B cell (primary cell): ENCODE measurements at regions not wholly inside any gene's neighbourhood (a gene's known extent, or its start where the extent isn't known, plus 50 kb on each side); places are given as distances from the start of the nearest gene placed in this dataset.

Experiments
- ATAC-seq: fragments of 200-7000 bp; cut with Tn5 transposase; one replicate; pipeline ENCODE4 v1.10.0; 2021; ENCODE audit warnings: low read depth, mild to moderate bottlenecking, moderate number of reproducible peaks, moderate library complexity
- CTCF ChIA-PET: fragments of 350-600 bp; sonication (Branson Sonifier 250); formaldehyde crosslinking; loops from one replicate; lab custom pipeline; 2021; ENCODE audit warnings: antibody characterized with exemption, inconsistent platforms; lab: Charles Lee
- POLR2A ChIA-PET: fragments of 350-600 bp; sonication (Branson Sonifier 250); formaldehyde crosslinking; loops from one replicate; lab custom pipeline; 2021; ENCODE audit warnings: antibody characterized with exemption; lab: Charles Lee
- DNase-seq: peaks from one replicate; pipeline ENCODE4 v3.0.0; 2013
- H2AFZ ChIP-seq: 2 replicates; pipeline ENCODE4 v1.6.1; 2012; ENCODE audit warnings: mild to moderate bottlenecking, low read depth, low read length; ENCODE audit not compliant: insufficient read depth, poor library complexity, severe bottlenecking
- H3K27ac ChIP-seq, 2 donors: 1 replicate in 1 of 2; 2 replicates in 1 of 2; pipeline ENCODE4 v1.5.1; 2012 to 2013; ENCODE audit warnings: low read length in 2 of 2, mild to moderate bottlenecking in 2 of 2, moderate library complexity in 1 of 2
- H3K27me3 ChIP-seq, 4 experiments: fragments of 200-600 bp in 1 of 4; sonication (generic) in 1 of 4; replicated peaks in 1 of 4; 1 replicate in 2 of 4; 2 replicates in 2 of 4; pipeline versions ENCODE4 v1.6.1 to v1.7.0; 2013 to 2016; ENCODE audit warnings: low read length in 3 of 4, mild to moderate bottlenecking in 2 of 4, mixed read lengths in 1 of 4, moderate library complexity in 1 of 4; ENCODE audit not compliant: insufficient read depth in 4 of 4, control insufficient read depth in 3 of 4; ENCODE audit errors: control extremely low read depth in 1 of 4
- H3K36me3 ChIP-seq, 2 experiments: replicated peaks in 1 of 2; 1 replicate in 1 of 2; 2 replicates in 1 of 2; pipeline versions ENCODE4 v1.6.1 to v1.7.1; 2013; ENCODE audit warnings: low read length in 1 of 2; ENCODE audit not compliant: insufficient read depth in 2 of 2, control insufficient read depth in 1 of 2; ENCODE audit errors: control extremely low read depth in 1 of 2, extremely low read depth in 1 of 2
- H3K4me1 ChIP-seq, 2 donors: fragments of 200-600 bp in 1 of 2; sonication (generic) in 1 of 2; 1 replicate in 1 of 2; 2 replicates in 1 of 2; pipeline versions ENCODE4 v1.5.1 to v1.6.1; 2013 to 2017; ENCODE audit warnings: low read length in 2 of 2; ENCODE audit not compliant: control insufficient read depth in 2 of 2, insufficient read depth in 2 of 2
- H3K4me2 ChIP-seq: replicated peaks from 2 replicates; pipeline ENCODE3; 2012; ENCODE audit warnings: mild to moderate bottlenecking, low read depth, low read length; ENCODE audit not compliant: poor library complexity, severe bottlenecking
- H3K4me3 ChIP-seq, 5 experiments: fragments of 200-600 bp in 1 of 5; sonication (generic) in 1 of 5; 1 replicate in 3 of 5; 2 replicates in 2 of 5; pipeline versions ENCODE4 v1.5.1 to v1.7.0; 2011 to 2016; ENCODE audit warnings: low read length in 4 of 5, mild to moderate bottlenecking in 4 of 5, low read depth in 2 of 5, control low read depth in 1 of 5, moderate library complexity in 1 of 5; ENCODE audit not compliant: insufficient read depth in 1 of 5; ENCODE audit errors: control extremely low read depth in 1 of 5, extremely low read depth in 1 of 5
- H3K79me2 ChIP-seq: fragments of 200-600 bp; sonication (generic); one replicate; pipeline ENCODE4 v1.6.0; 2016; ENCODE audit warnings: low read length; ENCODE audit not compliant: control insufficient read depth, insufficient read depth
- H3K9ac ChIP-seq: fragments of 200-600 bp; sonication (generic); 2 replicates; pipeline ENCODE4 v1.6.1; 2017; ENCODE audit warnings: mild to moderate bottlenecking, low read length, moderate library complexity
- H3K9me3 ChIP-seq, 3 donors: one replicate each; pipeline versions ENCODE4 v1.6.1 to v1.7.1; 2013; ENCODE audit warnings: low read length in 2 of 3; ENCODE audit not compliant: control insufficient read depth in 2 of 3, insufficient read depth in 1 of 3; ENCODE audit errors: control extremely low read depth in 1 of 3
- H4K20me1 ChIP-seq: 2 replicates; pipeline ENCODE4 v1.6.0; 2012; ENCODE audit warnings: mild to moderate bottlenecking, low read length; ENCODE audit not compliant: insufficient read depth, control insufficient read depth, poor library complexity, severe bottlenecking
- H3K27ac Mint-ChIP-seq: one replicate; pipeline ENCODE4 v1.8.0; 2021; ENCODE audit warnings: mixed read lengths
- H3K27me3 Mint-ChIP-seq: one replicate; pipeline ENCODE4 v1.8.0; 2021; ENCODE audit warnings: mixed read lengths
- H3K4me1 Mint-ChIP-seq: one replicate; pipeline ENCODE4 v1.8.0; 2021; ENCODE audit warnings: mixed read lengths
- H3K4me3 Mint-ChIP-seq: one replicate; pipeline ENCODE4 v1.8.0; 2021; ENCODE audit warnings: mixed read lengths
- H3K9me3 Mint-ChIP-seq: one replicate; pipeline ENCODE4 v1.8.0; 2022; ENCODE audit warnings: mixed read lengths; ENCODE audit not compliant: insufficient read depth
- CTCF ChIP-seq: fragments of 200-600 bp; IDR thresholded peaks from one replicate; pipeline ENCODE4 v1.8.0; 2022; ENCODE audit warnings: antibody characterized with exemption, mild to moderate bottlenecking
- EZH2 ChIP-seq: IDR thresholded peaks from 2 replicates; pipeline ENCODE4 v1.6.1; 2012; ENCODE audit warnings: borderline replicate concordance, low read depth, mild to moderate bottlenecking, moderate library complexity, low read length; ENCODE audit not compliant: insufficient read depth, poor library complexity, severe bottlenecking
- WGBS: methylation state at CpG from one replicate; pipeline ENCODE4 v1.1.5; 2013; ENCODE audit warnings: missing lambda C conversion rate; ENCODE audit not compliant: insufficient coverage; 5-methylcytosine and 5-hydroxymethylcytosine counted together
- intact Hi-C: fragments of 100-400 bp; cut with micrococcal nuclease; formaldehyde crosslinking; loops from one replicate; pipeline ENCODE4 v1.10.0; 2022

DNA sequence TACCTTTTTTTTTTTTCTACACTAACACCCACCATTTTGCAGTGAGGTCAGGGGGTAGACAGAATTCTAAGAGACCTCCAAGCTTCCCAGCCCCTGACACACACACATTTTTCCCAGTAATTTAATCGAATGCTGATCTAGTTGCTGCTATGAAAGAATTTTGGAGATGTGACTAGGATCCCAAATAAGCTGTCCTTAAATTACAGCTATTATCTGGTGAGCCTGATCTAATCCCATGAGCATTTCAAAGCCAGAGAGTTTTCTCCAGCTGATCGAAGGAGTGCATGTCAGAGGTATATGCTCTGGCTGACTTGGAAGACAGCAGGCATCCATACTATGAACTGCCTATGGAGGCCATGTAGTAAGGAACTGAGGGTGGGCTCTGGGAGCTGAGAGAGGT lies 503.8 kb upstream of the MARCKS start:
- no peak overlapping the region for H3K4me2 ChIP-seq
- no peak overlapping the region for H2AFZ ChIP-seq
- no peak for TF ChIP-seq CTCF
- no peak for TF ChIP-seq EZH2
- Mint-ChIP-seq H3K4me1 (no peaks in the 10 kb centered on the region), H3K4me3 (no peak overlapping the region), H3K27me3 (peaks cover 16% of the 10 kb centered on the region), H3K9me3 (no peaks in the 10 kb centered on the region), H3K27ac (no peak overlapping the region)
- no peaks in the 10 kb centered on the region for H3K36me3 ChIP-seq
- ATAC-seq (no peak), DNase-seq (no peak)
- POLR2A ChIA-PET: no interaction called here
- H4K20me1 ChIP-seq: no peaks in the 10 kb centered on the region
- H3K4me1 ChIP-seq: no peaks in the 10 kb centered on the region
- H3K27me3 ChIP-seq: no peaks in the 10 kb centered on the region
- 86% methylated on average over 1 of the region's 2 CpGs for WGBS
- H3K79me2 ChIP-seq: no peaks in the 10 kb centered on the region
- no peak overlapping the region for H3K9ac ChIP-seq
- no peak overlapping the region for H3K4me3 ChIP-seq
- no peaks in the 10 kb centered on the region for H3K9me3 ChIP-seq
- CTCF ChIA-PET: interaction anchor here (1.4 kb wide), 1 partner anchor 45 kb away, joined by 4 read pairs; no protein-coding TSS in a partner anchor
- H3K27ac ChIP-seq: no peak overlapping the region
- intact Hi-C loops: no loop called here

- Histone ChIP-seq H3K4me1 (no peaks in the 10 kb centered on the region), H3K79me2 (no peaks in the 10 kb centered on the region), H3K9me3 (no peaks in the 10 kb centered on the region), H3K4me2 (no peak overlapping the region), H3K36me3 (no peaks in the 10 kb centered on the region), H3K27ac (no peak overlapping the region), H3K27me3 (no peaks in the 10 kb centered on the region), H3K9ac (no peak overlapping the region), H3K4me3 (no peak overlapping the region), H4K20me1 (no peaks in the 10 kb centered on the region), H2AFZ (no peak overlapping the region)
- Mint-ChIP-seq H3K27ac (no peak overlapping the region), H3K9me3 (no peaks in the 10 kb centered on the region), H3K4me3 (no peak overlapping the region), H3K27me3 (peaks cover 16% of the 10 kb centered on the region), H3K4me1 (no peaks in the 10 kb centered on the region)
- CTCF ChIA-PET: interaction anchor here (1.4 kb wide), 1 partner anchor 46 kb away, joined by 4 read pairs; no protein-coding TSS in a partner anchor
- DNase-seq (no peak), ATAC-seq (no peak)
- intact Hi-C loops: no loop called here
- POLR2A ChIA-PET: no interaction called here
- no peak for TF ChIP-seq CTCF
- WGBS: 81% methylated on average over 3 of the region's 6 CpGs
Measured at GRCh38 chr6:113354204-113354895, 502.8 kb upstream of the MARCKS start.
